H9 (cell line): ENCODE measurements at regions not wholly inside any gene's neighbourhood (a gene's known extent, or its start where the extent isn't known, plus 50 kb on each side); places are given as distances from the start of the nearest gene placed in this dataset.

Experiments used
- DNase-seq: peaks from one replicate; pipeline ENCODE4 v3.0.0-alpha.2; 2017
- H2AFZ ChIP-seq: one replicate; pipeline ENCODE4 v1.6.1; 2013; ENCODE audit warnings: mild to moderate bottlenecking, low read length, control low read depth, moderate library complexity
- H2AK5ac ChIP-seq: 2 replicates; pipeline ENCODE4 v1.6.1; 2013; ENCODE audit warnings: low read length, control low read depth, mixed read lengths; ENCODE audit not compliant: insufficient read length
- H2BK120ac ChIP-seq: one replicate; pipeline ENCODE4 v1.6.1; 2013; ENCODE audit warnings: low read depth, mild to moderate bottlenecking, low read length, control low read depth, inconsistent platforms; ENCODE audit not compliant: poor library complexity, severe bottlenecking
- H2BK12ac ChIP-seq: 2 replicates; pipeline ENCODE4 v1.6.1; 2013; ENCODE audit warnings: low read length, control low read depth, mixed read lengths, low read depth; ENCODE audit not compliant: insufficient read length
- H2BK15ac ChIP-seq: 2 replicates; pipeline ENCODE4 v1.6.1; 2013; ENCODE audit warnings: low read depth, low read length, control low read depth
- H2BK20ac ChIP-seq: one replicate; pipeline ENCODE4 v1.6.1; 2013; ENCODE audit warnings: low read depth, mild to moderate bottlenecking, low read length, control low read depth, inconsistent platforms; ENCODE audit not compliant: poor library complexity, severe bottlenecking
- H2BK5ac ChIP-seq: 2 replicates; pipeline ENCODE4 v1.6.1; 2013; ENCODE audit warnings: low read length, control low read depth, mixed read lengths; ENCODE audit not compliant: insufficient read length
- H3K14ac ChIP-seq: 2 replicates; pipeline ENCODE4 v1.6.1; 2013; ENCODE audit warnings: low read length, control low read depth; ENCODE audit not compliant: insufficient read depth
- H3K18ac ChIP-seq: 2 replicates; pipeline ENCODE4 v1.6.1; 2013; ENCODE audit warnings: low read depth, mild to moderate bottlenecking, mixed read lengths, low read length, control low read depth; ENCODE audit not compliant: insufficient read length
- H3K23ac ChIP-seq: 2 replicates; pipeline ENCODE4 v1.6.1; 2013; ENCODE audit warnings: low read length, control low read depth, mixed read lengths, low read depth; ENCODE audit not compliant: insufficient read length
- H3K23me2 ChIP-seq: 2 replicates; pipeline ENCODE4 v1.6.1; 2013; ENCODE audit warnings: low read depth, mild to moderate bottlenecking, mixed read lengths, low read length, control low read depth; ENCODE audit not compliant: insufficient read length, poor library complexity, severe bottlenecking
- H3K27ac ChIP-seq: 2 replicates; pipeline ENCODE4 v1.5.1; 2013; ENCODE audit warnings: low read length, control low read depth, mixed read lengths, low read depth; ENCODE audit not compliant: insufficient read length
- H3K27me3 ChIP-seq: 2 replicates; pipeline ENCODE4 v1.6.1; 2013; ENCODE audit warnings: low read length, control low read depth, inconsistent platforms; ENCODE audit not compliant: insufficient read depth
- H3K4ac ChIP-seq: 2 replicates; pipeline ENCODE4 v1.6.1; 2013; ENCODE audit warnings: low read depth, mild to moderate bottlenecking, control low read depth, inconsistent platforms, low read length, moderate library complexity
- H3K4me1 ChIP-seq: 2 replicates; pipeline ENCODE4 v1.6.1; 2013; ENCODE audit warnings: low read length, control low read depth, inconsistent platforms; ENCODE audit not compliant: insufficient read depth
- H3K4me2 ChIP-seq: 2 replicates; pipeline ENCODE4 v1.6.1; 2013; ENCODE audit warnings: low read length, control low read depth, mixed read lengths; ENCODE audit not compliant: insufficient read length, insufficient read depth
- H3K56ac ChIP-seq: 2 replicates; pipeline ENCODE4 v1.6.1; 2013; ENCODE audit warnings: low read depth, mild to moderate bottlenecking, mixed read lengths, low read length, control low read depth; ENCODE audit not compliant: insufficient read length
- H3K79me1 ChIP-seq: 2 replicates; pipeline ENCODE4 v1.6.1; 2013; ENCODE audit warnings: low read depth, mild to moderate bottlenecking, moderate library complexity, low read length, control low read depth, inconsistent platforms; ENCODE audit not compliant: insufficient read depth, poor library complexity, severe bottlenecking
- H3K79me2 ChIP-seq: 2 replicates; pipeline ENCODE4 v1.6.1; 2013; ENCODE audit warnings: low read length, control low read depth, inconsistent platforms; ENCODE audit not compliant: insufficient read depth
- H3K9ac ChIP-seq: 2 replicates; pipeline ENCODE4 v1.6.1; 2013; ENCODE audit warnings: low read length, control low read depth, mixed read lengths; ENCODE audit not compliant: insufficient read length; ENCODE audit errors: extremely low read depth
- H3K9me3 ChIP-seq: one replicate; pipeline ENCODE4 v1.6.1; 2013; ENCODE audit warnings: low read depth, low read length, inconsistent platforms; ENCODE audit not compliant: control insufficient read depth
- H3T11ph ChIP-seq: one replicate; pipeline ENCODE4 v1.6.1; 2013; ENCODE audit warnings: mild to moderate bottlenecking, low read length, control low read depth, inconsistent platforms
- H4K20me1 ChIP-seq: one replicate; pipeline ENCODE4 v1.6.1; 2013; ENCODE audit not compliant: control insufficient read depth, insufficient read length, insufficient read depth
- H4K5ac ChIP-seq: 2 replicates; pipeline ENCODE4 v1.6.1; 2013; ENCODE audit warnings: low read depth, mild to moderate bottlenecking, mixed read lengths, low read length, control low read depth; ENCODE audit not compliant: insufficient read length
- H4K8ac ChIP-seq: replicated peaks from 2 replicates; pipeline ENCODE4 v1.6.1; 2013; ENCODE audit warnings: low read length, control low read depth, mixed read lengths, low read depth; ENCODE audit not compliant: insufficient read length
- H4K91ac ChIP-seq: 2 replicates; pipeline ENCODE4 v1.6.1; 2013; ENCODE audit warnings: low read depth, mild to moderate bottlenecking, moderate library complexity, mixed read lengths, low read length, control low read depth; ENCODE audit not compliant: insufficient read length
- H3K27ac Mint-ChIP-seq, 3 experiments: 2 replicates in 2 of 3; 3 replicates in 1 of 3; pipeline ENCODE4 v1.8.0; 2020 to 2021; ENCODE audit warnings: mixed read lengths in 3 of 3, mild to moderate bottlenecking in 1 of 3, moderate library complexity in 1 of 3
- H3K27me3 Mint-ChIP-seq: 2 replicates; pipeline ENCODE4 v1.8.0; 2021; ENCODE audit warnings: low read depth, mild to moderate bottlenecking, moderate library complexity, mixed read lengths
- H3K36me3 Mint-ChIP-seq, 3 experiments: 2 replicates in 2 of 3; 3 replicates in 1 of 3; pipeline ENCODE4 v1.8.0; 2020 to 2021; ENCODE audit warnings: low read depth in 3 of 3, mixed read lengths in 3 of 3; ENCODE audit not compliant: insufficient read depth in 1 of 3
- H3K4me1 Mint-ChIP-seq, 2 experiments: 2 replicates each; pipeline ENCODE4 v1.8.0; 2020; ENCODE audit warnings: mixed read lengths in 2 of 2
- H3K4me3 Mint-ChIP-seq, 2 experiments: 2 replicates in 1 of 2; 3 replicates in 1 of 2; pipeline ENCODE4 v1.8.0; 2020 to 2021; ENCODE audit warnings: mild to moderate bottlenecking in 2 of 2, mixed read lengths in 2 of 2, moderate library complexity in 1 of 2
- H3K9me3 Mint-ChIP-seq, 2 experiments: 2 replicates in 1 of 2; 3 replicates in 1 of 2; pipeline ENCODE4 v1.8.0; 2020; ENCODE audit warnings: mild to moderate bottlenecking in 2 of 2, mixed read lengths in 2 of 2, moderate library complexity in 1 of 2
- CTCF ChIP-seq: fragments of 200-600 bp; sonication (generic); conservative IDR thresholded peaks from 3 replicates; pipeline ENCODE4 v1.8.0; 2021; ENCODE audit warnings: antibody characterized with exemption, mild to moderate bottlenecking
- WGBS: extraction: QIAGEN DNeasy Blood & Tissue Kit; methylation state at CpG from one replicate; pipeline ENCODE4 v1.1.7; 2013; ENCODE audit warnings: missing lambda C conversion rate, low lambda C conversion rate, mixed read lengths; ENCODE audit not compliant: insufficient read length; ENCODE audit errors: extremely low coverage; 5-methylcytosine and 5-hydroxymethylcytosine counted together

GRCh38 chr18:22525883-22526282 is 108.2 kb upstream of the CTAGE1 start:
- no peak overlapping the region for H3K14ac ChIP-seq
- H2BK5ac ChIP-seq = no peak overlapping the region
- no peak overlapping the region for H4K91ac ChIP-seq
- no peaks in the 10 kb centered on the region for H4K20me1 ChIP-seq
- no peak overlapping the region for H4K8ac ChIP-seq
- H3T11ph ChIP-seq = no peak overlapping the region
- Mint-ChIP-seq H3K4me3 (no peak overlapping the region), H3K36me3 (peaks cover 0 to 5% (median 0%) of the 10 kb centered on the region in 3 experiments; a peak in 3 of 7 replicates), H3K27ac (peak overlapping the region in 1 of 3 experiments; percentile 83; a peak in 1 of 7 replicates), H3K27me3 (peaks cover 9% of the 10 kb centered on the region), H3K9me3 (peaks cover 0 to 3% of the 10 kb centered on the region in 2 experiments; a peak in 1 of 5 replicates), H3K4me1 (peaks cover 0 to 3% of the 10 kb centered on the region in 2 experiments; a peak in 2 of 4 replicates)
- no peak overlapping the region for H3K56ac ChIP-seq
- H3K9me3 ChIP-seq = no peaks in the 10 kb centered on the region
- H2BK12ac ChIP-seq = no peak overlapping the region
- no CpG with 5 or more reads among the region's 3 CpGs for WGBS
- no peak overlapping the region for H3K23ac ChIP-seq
- H3K4ac ChIP-seq = no peak overlapping the region
- TF ChIP-seq CTCF = no peak
- no peaks in the 10 kb centered on the region for H3K23me2 ChIP-seq
- no peak overlapping the region for H3K4me2 ChIP-seq
- H3K9ac ChIP-seq = no peak overlapping the region
- DNase-seq = no peak
- H4K5ac ChIP-seq = no peak overlapping the region
- H3K18ac ChIP-seq = no peak overlapping the region
- no peak overlapping the region for H2BK20ac ChIP-seq
- H3K27ac ChIP-seq = no peak overlapping the region
- no peaks in the 10 kb centered on the region for H3K79me2 ChIP-seq
- no peak overlapping the region for H2BK120ac ChIP-seq
- H3K79me1 ChIP-seq = no peaks in the 10 kb centered on the region
- H3K4me1 ChIP-seq = no peaks in the 10 kb centered on the region
- H2AFZ ChIP-seq = no peak overlapping the region
- H3K27me3 ChIP-seq = no peaks in the 10 kb centered on the region
- no peak overlapping the region for H2AK5ac ChIP-seq
- no peak overlapping the region for H2BK15ac ChIP-seq
